ENCODE measurements at regions not wholly inside any gene's neighbourhood (a gene's known extent, or its start where the extent isn't known, plus 50 kb on each side); places are given as distances from the start of the nearest gene placed in this dataset.

GRCh38 chr12:78305808-78306207 is 475.1 kb downstream of the NAV3 start:
- Histone ChIP-seq H3K36me3 (no peaks in the 10 kb centered on the region), H3K9me3 (no peaks in the 10 kb centered on the region), H3K4me3 (no peak overlapping the region), H4K20me1 (no peaks in the 10 kb centered on the region), H3K9ac (no peak overlapping the region), H3K4me1 (no peaks in the 10 kb centered on the region), H3K4me2 (no peak overlapping the region), H3K27me3 (no peaks in the 10 kb centered on the region), H3K27ac (no peak overlapping the region)
- TF ChIP-seq Cebpa-rat (IDR thresholded peaks at IDR 0.05), result no peak

- TF ChIP-seq Cebpa-rat (IDR thresholded peaks at IDR 0.05), result no peak
- Histone ChIP-seq H3K36me3 (no peaks in the 10 kb centered on the region), H3K4me1 (no peaks in the 10 kb centered on the region), H3K27ac (no peak overlapping the region), H3K9ac (no peak overlapping the region), H3K9me3 (no peaks in the 10 kb centered on the region), H4K20me1 (no peaks in the 10 kb centered on the region), H3K4me3 (no peak overlapping the region), H3K4me2 (no peak overlapping the region), H3K27me3 (no peaks in the 10 kb centered on the region)
Measured at GRCh38 chr12:78306236-78306635, 475.5 kb downstream of the NAV3 start.

GRCh38 chr12:78308701-78309100 is 478.0 kb downstream of the NAV3 start:
- H3K4me2 ChIP-seq, result no peak overlapping the region

GRCh38 chr12:78315028-78315427 is 484.3 kb downstream of the NAV3 start:
- Histone ChIP-seq H3K27ac (no peak overlapping the region), H3K9me3 (no peaks in the 10 kb centered on the region), H3K4me2 (no peak overlapping the region), H3K4me3 (no peak overlapping the region), H3K27me3 (no peaks in the 10 kb centered on the region), H4K20me1 (no peaks in the 10 kb centered on the region), H3K9ac (no peak overlapping the region), H3K36me3 (no peaks in the 10 kb centered on the region), H3K4me1 (no peaks in the 10 kb centered on the region)
- no peak for TF ChIP-seq Cebpa-rat (IDR thresholded peaks at IDR 0.05)

More at GRCh38 chr12:78308701-78309100, 478.0 kb downstream of the NAV3 start:
- H3K27ac ChIP-seq, result no peak overlapping the region
- TF ChIP-seq Cebpa-rat (IDR thresholded peaks at IDR 0.05), result no peak
- H4K20me1 ChIP-seq, result no peaks in the 10 kb centered on the region
- no peak overlapping the region for H3K4me3 ChIP-seq
- no peaks in the 10 kb centered on the region for H3K27me3 ChIP-seq
- H3K9ac ChIP-seq, result no peak overlapping the region
- no peaks in the 10 kb centered on the region for H3K9me3 ChIP-seq
- H3K36me3 ChIP-seq, result no peaks in the 10 kb centered on the region
- H3K4me1 ChIP-seq, result no peaks in the 10 kb centered on the region

- Histone ChIP-seq H4K20me1 (no peaks in the 10 kb centered on the region), H3K9me3 (no peaks in the 10 kb centered on the region), H3K9ac (no peak overlapping the region), H3K27me3 (no peaks in the 10 kb centered on the region), H3K4me2 (no peak overlapping the region), H3K36me3 (no peaks in the 10 kb centered on the region), H3K4me3 (no peak overlapping the region), H3K4me1 (no peaks in the 10 kb centered on the region), H3K27ac (no peak overlapping the region)
- TF ChIP-seq Cebpa-rat (IDR thresholded peaks at IDR 0.05), result no peak
Measured at GRCh38 chr12:78316136-78316535, 485.4 kb downstream of the NAV3 start.

- H3K4me2 ChIP-seq, result no peak overlapping the region
- no peak overlapping the region for H3K27ac ChIP-seq
- H3K9ac ChIP-seq, result no peak overlapping the region
- no peak overlapping the region for H3K4me3 ChIP-seq
- H3K27me3 ChIP-seq, result no peaks in the 10 kb centered on the region
- no peaks in the 10 kb centered on the region for H3K4me1 ChIP-seq
- TF ChIP-seq Cebpa-rat (IDR thresholded peaks at IDR 0.05), result no peak
- no peaks in the 10 kb centered on the region for H3K9me3 ChIP-seq
- H4K20me1 ChIP-seq, result no peaks in the 10 kb centered on the region
- no peaks in the 10 kb centered on the region for H3K36me3 ChIP-seq
Measured at GRCh38 chr12:78316631-78317468, 486.2 kb downstream of the NAV3 start.

GRCh38 chr12:78321696-78322095 is 491.0 kb downstream of the NAV3 start:
- no peak overlapping the region for H3K9ac ChIP-seq
- TF ChIP-seq Cebpa-rat (IDR thresholded peaks at IDR 0.05), result no peak
- H3K27ac ChIP-seq, result no peak overlapping the region
- no peak overlapping the region for H3K4me2 ChIP-seq
- no peaks in the 10 kb centered on the region for H4K20me1 ChIP-seq
- H3K4me3 ChIP-seq, result no peak overlapping the region
- H3K27me3 ChIP-seq, result no peaks in the 10 kb centered on the region
- no peaks in the 10 kb centered on the region for H3K9me3 ChIP-seq
- no peaks in the 10 kb centered on the region for H3K36me3 ChIP-seq
- H3K4me1 ChIP-seq, result no peaks in the 10 kb centered on the region

GRCh38 chr12:78323226-78323625 is 492.5 kb downstream of the NAV3 start:
- no peak overlapping the region for H3K9ac ChIP-seq
- no peak overlapping the region for H3K4me2 ChIP-seq
- H3K9me3 ChIP-seq, result no peaks in the 10 kb centered on the region
- H4K20me1 ChIP-seq, result no peaks in the 10 kb centered on the region
- H3K36me3 ChIP-seq, result no peaks in the 10 kb centered on the region
- no peak overlapping the region for H3K27ac ChIP-seq
- H3K4me1 ChIP-seq, result no peaks in the 10 kb centered on the region
- no peak overlapping the region for H3K4me3 ChIP-seq
- no peaks in the 10 kb centered on the region for H3K27me3 ChIP-seq
- TF ChIP-seq Cebpa-rat (IDR thresholded peaks at IDR 0.05), result no peak

- H3K36me3 ChIP-seq, result no peaks in the 10 kb centered on the region
- H3K27ac ChIP-seq, result no peak overlapping the region
- no peaks in the 10 kb centered on the region for H3K4me1 ChIP-seq
- no peak overlapping the region for H3K4me3 ChIP-seq
- H3K9ac ChIP-seq, result no peak overlapping the region
- H3K4me2 ChIP-seq, result no peak overlapping the region
- no peak for TF ChIP-seq Cebpa-rat (IDR thresholded peaks at IDR 0.05)
- H3K9me3 ChIP-seq, result no peaks in the 10 kb centered on the region
- H3K27me3 ChIP-seq, result no peaks in the 10 kb centered on the region
- no peaks in the 10 kb centered on the region for H4K20me1 ChIP-seq
Measured at GRCh38 chr12:78324234-78324633, 493.5 kb downstream of the NAV3 start.

- Histone ChIP-seq H3K9me3 (no peaks in the 10 kb centered on the region), H3K27me3 (no peaks in the 10 kb centered on the region), H3K4me2 (no peak overlapping the region), H3K4me3 (no peak overlapping the region), H3K4me1 (no peaks in the 10 kb centered on the region), H3K9ac (no peak overlapping the region), H4K20me1 (no peaks in the 10 kb centered on the region), H3K36me3 (no peaks in the 10 kb centered on the region), H3K27ac (no peak overlapping the region)
- TF ChIP-seq Cebpa-rat (IDR thresholded peaks at IDR 0.05), result no peak
Measured at GRCh38 chr12:78328524-78328923, 497.8 kb downstream of the NAV3 start.
